ENCODE measurements at regions not wholly inside any gene's neighbourhood (a gene's known extent, or its start where the extent isn't known, plus 50 kb on each side); places are given as distances from the start of the nearest gene placed in this dataset.

DNA sequence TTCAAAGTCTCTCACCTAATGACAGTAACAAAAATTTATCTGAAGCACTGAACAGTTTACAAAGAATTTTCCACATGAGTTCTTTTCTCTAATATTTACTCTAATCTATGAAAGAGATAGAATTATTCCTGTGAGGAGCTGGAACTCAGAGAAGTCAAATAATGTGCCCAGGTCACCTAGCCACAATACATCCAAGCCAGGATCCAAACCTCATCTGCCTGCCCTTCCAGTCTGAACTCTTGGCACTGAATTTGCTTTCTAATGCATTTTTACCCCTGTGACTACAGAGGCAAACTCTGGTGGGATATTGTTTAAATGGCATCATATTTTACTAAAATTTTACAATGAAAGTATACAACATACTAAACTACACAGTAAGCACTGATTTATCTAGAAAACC, 191.4 kb upstream of the RORA start:
- no peak for DNase-seq (ENCODE audit: low read depth)
- no peak overlapping the region for H3K4me3 ChIP-seq (ENCODE audit: low read depth, low read length)
- TF ChIP-seq, protein P1, sequence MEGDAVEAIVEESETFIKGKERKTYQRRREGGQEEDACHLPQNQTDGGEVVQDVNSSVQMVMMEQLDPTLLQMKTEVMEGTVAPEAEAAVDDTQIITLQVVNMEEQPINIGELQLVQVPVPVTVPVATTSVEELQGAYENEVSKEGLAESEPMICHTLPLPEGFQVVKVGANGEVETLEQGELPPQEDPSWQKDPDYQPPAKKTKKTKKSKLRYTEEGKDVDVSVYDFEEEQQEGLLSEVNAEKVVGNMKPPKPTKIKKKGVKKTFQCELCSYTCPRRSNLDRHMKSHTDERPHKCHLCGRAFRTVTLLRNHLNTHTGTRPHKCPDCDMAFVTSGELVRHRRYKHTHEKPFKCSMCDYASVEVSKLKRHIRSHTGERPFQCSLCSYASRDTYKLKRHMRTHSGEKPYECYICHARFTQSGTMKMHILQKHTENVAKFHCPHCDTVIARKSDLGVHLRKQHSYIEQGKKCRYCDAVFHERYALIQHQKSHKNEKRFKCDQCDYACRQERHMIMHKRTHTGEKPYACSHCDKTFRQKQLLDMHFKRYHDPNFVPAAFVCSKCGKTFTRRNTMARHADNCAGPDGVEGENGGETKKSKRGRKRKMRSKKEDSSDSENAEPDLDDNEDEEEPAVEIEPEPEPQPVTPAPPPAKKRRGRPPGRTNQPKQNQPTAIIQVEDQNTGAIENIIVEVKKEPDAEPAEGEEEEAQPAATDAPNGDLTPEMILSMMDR (IDR thresholded peaks at IDR 0.05; ENCODE audit: control insufficient read depth, extremely low read depth, insufficient read depth), result no peak

DNA sequence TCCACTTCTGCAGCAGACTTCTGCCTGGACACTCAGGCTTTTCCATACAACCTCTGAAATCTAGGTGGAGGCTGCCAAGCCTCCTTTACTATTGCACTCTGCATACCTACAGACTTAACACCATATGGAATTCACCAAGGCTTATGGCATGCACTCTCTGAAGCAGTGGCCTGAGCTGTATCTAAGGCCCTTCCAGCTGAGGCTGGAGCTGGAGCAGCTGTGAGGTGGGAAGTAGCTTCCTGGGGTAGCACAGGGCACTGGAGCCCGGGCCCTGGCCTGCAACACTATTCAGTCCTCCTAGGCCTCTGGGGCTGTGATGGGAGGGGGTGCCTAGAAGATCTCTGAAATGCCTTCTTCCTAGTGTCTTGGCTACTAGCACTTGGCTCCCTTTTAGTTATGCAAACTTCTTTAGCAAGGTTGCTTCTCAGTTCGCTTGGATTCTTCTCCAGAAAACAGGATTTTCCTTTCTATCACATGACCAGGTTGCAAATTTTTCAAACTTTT, 186.6 kb upstream of the RORA start:
- DNase-seq (ENCODE audit: low read depth), result no peak
- H3K4me3 ChIP-seq (ENCODE audit: low read depth, low read length), result no peak overlapping the region
- TF ChIP-seq, protein P1 (IDR thresholded peaks at IDR 0.05; ENCODE audit: control insufficient read depth, extremely low read depth, insufficient read depth), result no peak

DNA sequence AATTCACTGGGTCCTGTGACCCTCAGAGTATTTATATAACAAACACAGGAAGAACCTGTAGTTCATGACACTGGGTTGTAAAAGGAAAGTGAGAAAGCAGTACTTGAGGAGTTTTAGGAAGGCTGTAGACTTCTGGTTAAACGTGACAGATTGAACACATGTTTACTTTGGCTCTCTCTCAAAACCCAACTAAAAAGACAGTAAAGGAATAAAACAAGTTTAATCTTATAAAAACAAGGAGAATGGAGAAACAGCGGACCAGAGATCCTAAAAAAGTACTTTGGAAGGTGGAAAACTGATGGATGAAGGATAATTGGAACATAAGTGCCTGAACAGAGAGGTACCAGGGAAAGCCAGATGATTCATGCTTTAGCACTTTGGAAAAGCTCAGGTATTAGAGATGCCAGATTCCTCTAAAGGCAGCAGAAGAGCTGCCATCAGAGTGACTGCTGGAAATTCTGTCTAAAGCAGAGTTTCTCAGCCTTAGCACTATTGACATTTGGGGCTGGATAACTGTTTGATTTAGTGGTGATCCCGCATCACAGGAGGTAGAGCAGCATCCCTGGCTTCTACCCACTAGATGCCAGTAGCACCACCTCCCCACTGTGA, 182.9 kb upstream of the RORA start:
- DNase-seq (ENCODE audit: low read depth), result no peak
- TF ChIP-seq, protein P1 (IDR thresholded peaks at IDR 0.05; ENCODE audit: control insufficient read depth, extremely low read depth, insufficient read depth), result no peak
- no peak overlapping the region for H3K4me3 ChIP-seq (ENCODE audit: low read depth, low read length)

DNA sequence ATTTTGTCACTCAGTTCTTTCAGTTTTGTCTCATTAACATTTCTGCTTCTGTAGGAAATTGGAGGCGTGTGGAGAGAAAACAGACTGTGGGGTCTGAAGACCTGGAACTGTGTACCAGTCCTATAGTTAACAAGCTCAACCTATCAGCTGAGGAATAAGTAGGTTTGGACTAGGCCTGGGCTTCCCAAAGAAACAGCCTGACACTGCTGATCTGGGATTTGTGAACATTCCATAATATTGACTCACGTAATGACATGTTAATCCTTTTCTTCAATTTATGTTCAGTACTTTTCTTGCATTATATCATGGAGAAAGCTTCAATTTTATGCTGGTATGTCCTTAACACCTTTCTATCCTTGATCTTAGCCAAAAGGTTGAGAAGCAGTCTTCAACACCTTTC, 181.6 kb upstream of the RORA start:
- TF ChIP-seq, protein P1 (IDR thresholded peaks at IDR 0.05; ENCODE audit: control insufficient read depth, extremely low read depth, insufficient read depth), result no peak
- no peak overlapping the region for H3K4me3 ChIP-seq (ENCODE audit: low read depth, low read length)
- no peak for DNase-seq (ENCODE audit: low read depth)

DNA sequence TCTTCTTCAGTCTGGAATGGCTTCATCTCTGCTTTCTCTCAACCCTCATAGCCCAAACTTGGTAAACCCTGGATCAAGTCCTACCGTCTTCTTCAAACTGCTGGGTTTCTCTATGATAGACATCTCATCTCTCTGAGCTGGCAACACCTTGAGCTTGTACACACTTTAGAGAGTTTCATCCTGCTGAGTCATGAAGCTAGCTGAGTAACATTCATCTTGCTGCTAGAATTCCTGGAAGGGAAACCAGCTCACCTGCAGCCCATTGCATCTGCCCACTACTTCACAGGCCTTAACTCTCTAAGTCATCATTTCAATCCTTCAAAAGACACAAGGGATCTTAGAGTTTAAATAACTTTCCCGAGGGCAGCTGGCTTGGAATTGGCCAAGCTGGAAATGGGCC, 175.5 kb upstream of the RORA start:
- no peak overlapping the region for H3K4me3 ChIP-seq (ENCODE audit: low read depth, low read length)
- TF ChIP-seq, protein P1 (IDR thresholded peaks at IDR 0.05; ENCODE audit: control insufficient read depth, extremely low read depth, insufficient read depth), result no peak
- DNase-seq (ENCODE audit: low read depth), result no peak

DNA sequence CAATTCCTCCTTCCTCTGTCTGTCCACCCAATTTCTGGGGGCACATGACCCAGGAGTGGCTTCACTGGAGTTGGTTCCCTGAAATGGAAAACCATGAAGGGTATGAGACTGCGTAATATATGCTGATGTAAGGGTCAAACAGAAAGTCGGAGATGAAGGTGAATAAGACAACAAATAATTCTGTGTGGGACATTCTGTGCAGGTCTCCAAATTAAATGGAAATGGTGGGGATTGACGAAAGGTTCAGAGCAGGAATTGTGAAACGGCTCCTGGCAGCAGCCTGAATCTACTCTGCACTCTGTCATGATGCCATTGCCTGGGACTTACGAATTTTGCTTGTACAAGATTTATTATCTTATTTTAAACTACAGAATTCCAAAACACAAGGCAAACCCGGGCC, 174.8 kb upstream of the RORA start:
- TF ChIP-seq, protein P1 (IDR thresholded peaks at IDR 0.05; ENCODE audit: control insufficient read depth, extremely low read depth, insufficient read depth), result no peak

More for the DNA sequence above, 174.8 kb upstream of the RORA start:
- no peak overlapping the region for H3K4me3 ChIP-seq (ENCODE audit: low read depth, low read length)
- DNase-seq (ENCODE audit: low read depth), result no peak
